HepG2 (cell line): ENCODE measurements at regions not wholly inside any gene's neighbourhood (a gene's known extent, or its start where the extent isn't known, plus 50 kb on each side); places are given as distances from the start of the nearest gene placed in this dataset.

ENCODE experiments used
- ATAC-seq: fragments of 200-7000 bp; cut with Tn5 transposase; 3 replicates; pipeline ENCODE4 v1.9.1; 2020; ENCODE audit warnings: mild to moderate bottlenecking, moderate library complexity
- BruUV-seq: library from RNA; stranded (reverse); fragments of 400-500 nt; replicated peaks from 2 replicates; lab custom pipeline; 2021; lab: Mats Ljungman, UMichigan
- CTCF ChIA-PET: fragments of 300-600 bp; formaldehyde crosslinking; extraction: SDS; loops from one replicate; lab custom pipeline; 2021; ENCODE audit warnings: low total read pairs, inconsistent platforms, low intra/inter-chr PET ratio; lab: Yijun Ruan, JAX
- POLR2A ChIA-PET: fragments of 350-600 bp; sonication (Branson Sonifier 250); formaldehyde crosslinking; loops from one replicate; lab custom pipeline; 2020; ENCODE audit warnings: antibody characterized with exemption, inconsistent platforms; lab: Yijun Ruan, JAX
- DNase-seq: peaks from one replicate; pipeline ENCODE4 v3.0.0-alpha.2; 2015; ENCODE audit warnings: low spot score
- FAIRE-seq: peaks from 3 replicates; lab custom pipeline; 2011; peaks lifted over from hg19 to GRCh38; lab: Jason Lieb, UNC
- H2AFZ ChIP-seq: one replicate; pipeline ENCODE4 v1.6.1; 2011; ENCODE audit warnings: low read length, inconsistent platforms
- H3K27ac ChIP-seq: fragments of 300-600 bp; 3 replicates; pipeline ENCODE4 v1.8.0; 2011; ENCODE audit warnings: mixed run types, mild to moderate bottlenecking, mixed read lengths, low read length, inconsistent platforms; ENCODE audit not compliant: insufficient read depth; ENCODE audit errors: extremely low read length
- H3K27me3 ChIP-seq, 2 experiments: fragments of 200-600 bp in 1 of 2; 2 replicates in 1 of 2; 3 replicates in 1 of 2; pipeline versions ENCODE4 v1.6.0 to v1.8.0; 2011; ENCODE audit warnings: low read length in 2 of 2, mild to moderate bottlenecking in 2 of 2, moderate library complexity in 2 of 2, inconsistent platforms in 1 of 2; ENCODE audit not compliant: insufficient read depth in 2 of 2, control insufficient read depth in 1 of 2
- H3K36me3 ChIP-seq, 2 experiments: fragments of 200-600 bp in 1 of 2; replicated peaks in 1 of 2; 2 replicates in 1 of 2; 3 replicates in 1 of 2; pipeline versions ENCODE4 v1.5.1 to v1.8.0; 2011; ENCODE audit warnings: low read length in 2 of 2, inconsistent platforms in 1 of 2; ENCODE audit not compliant: insufficient read depth in 2 of 2, control insufficient read depth in 1 of 2
- H3K4me1 ChIP-seq: 2 replicates; pipeline ENCODE4 v1.5.1; 2012; ENCODE audit warnings: low read length, inconsistent platforms; ENCODE audit not compliant: insufficient read depth
- H3K4me2 ChIP-seq: 2 replicates; pipeline ENCODE4 v1.6.0; 2011; ENCODE audit warnings: low read depth, low read length, inconsistent platforms
- H3K4me3 ChIP-seq, 3 experiments: fragments of 200-600 bp in 1 of 3; sonication (generic), shearing (Covaris generic) in 1 of 3; replicated peaks in 1 of 3; 2 replicates each; pipeline ENCODE4 v1.5.1; 2011 to 2016; ENCODE audit warnings: low read length in 3 of 3, inconsistent platforms in 2 of 3, low read depth in 2 of 3, mild to moderate bottlenecking in 2 of 3, control low read depth in 1 of 3, mixed read lengths in 1 of 3; ENCODE audit not compliant: insufficient read depth in 1 of 3
- H3K79me2 ChIP-seq: one replicate; pipeline ENCODE4 v1.6.1; 2011; ENCODE audit warnings: low read length, inconsistent platforms; ENCODE audit not compliant: insufficient read depth
- H3K9ac ChIP-seq: 2 replicates; pipeline ENCODE4 v1.6.0; 2011; ENCODE audit warnings: mild to moderate bottlenecking, low read depth, low read length, inconsistent platforms; ENCODE audit not compliant: insufficient read depth
- H3K9me3 ChIP-seq: 2 replicates; pipeline ENCODE4 v1.5.1; 2012; ENCODE audit warnings: mild to moderate bottlenecking, low read length
- H4K20me1 ChIP-seq: 2 replicates; pipeline ENCODE4 v1.6.0; 2011; ENCODE audit warnings: inconsistent platforms, mild to moderate bottlenecking, low read length, moderate library complexity; ENCODE audit not compliant: insufficient read depth
- ARID5B ChIP-seq: IDR thresholded peaks from 2 replicates; pipeline ENCODE4 v1.4.0; 2020; ENCODE audit warnings: mild to moderate bottlenecking, missing genetic modification reagents
- ATF5 ChIP-seq: sonication (generic); formaldehyde crosslinking; IDR thresholded peaks from 2 replicates; pipeline ENCODE4 v1.4.0; 2020; ENCODE audit warnings: mild to moderate bottlenecking, low read depth, missing genetic modification reagents
- CEBPZ ChIP-seq: IDR thresholded peaks from 2 replicates; pipeline ENCODE4 v1.6.1; 2012; ENCODE audit warnings: low read length, improper control_type of control experiment
- HMG20A ChIP-seq: IDR thresholded peaks from 2 replicates; pipeline ENCODE4 v1.6.1; 2016; ENCODE audit warnings: borderline replicate concordance
- KLF6 ChIP-seq: IDR thresholded peaks from 2 replicates; pipeline ENCODE4 v1.8.0; 2016; ENCODE audit warnings: missing biosample characterization, missing genetic modification reagents
- MED1 ChIP-seq: sonication (generic); formaldehyde crosslinking; IDR thresholded peaks from 2 replicates; pipeline ENCODE4 v1.4.0; 2020; ENCODE audit warnings: missing genetic modification reagents
- MYNN ChIP-seq: sonication (generic); formaldehyde crosslinking; IDR thresholded peaks from 2 replicates; pipeline ENCODE4 v1.4.0; 2020; ENCODE audit warnings: mild to moderate bottlenecking, low read depth, missing genetic modification reagents
- NFIB ChIP-seq: sonication (generic); formaldehyde crosslinking; IDR thresholded peaks from 2 replicates; pipeline ENCODE4 v1.9.0; 2021; ENCODE audit warnings: missing genetic modification reagents, mild to moderate bottlenecking, borderline replicate concordance
- PHF21A ChIP-seq: sonication (generic); formaldehyde crosslinking; IDR thresholded peaks from 2 replicates; pipeline ENCODE4 v1.5.0; 2020; ENCODE audit warnings: mild to moderate bottlenecking, missing genetic modification reagents
- PHF5A ChIP-seq: IDR thresholded peaks from one replicate; pipeline ENCODE4 v1.6.1; 2018; ENCODE audit warnings: low read depth, missing genetic modification reagents; ENCODE audit not compliant: unreplicated experiment
- RELA ChIP-seq: sonication (generic); formaldehyde crosslinking; IDR thresholded peaks from 2 replicates; pipeline ENCODE4 v1.4.0; 2020; ENCODE audit warnings: missing genetic modification reagents
- TBP ChIP-seq: sonication (generic); formaldehyde crosslinking; IDR thresholded peaks from 2 replicates; pipeline ENCODE4 v1.5.0; 2020; ENCODE audit warnings: missing genetic modification reagents
- ZKSCAN8 ChIP-seq: IDR thresholded peaks from 2 replicates; pipeline ENCODE4 v1.6.1; 2016; ENCODE audit warnings: borderline replicate concordance, missing genetic modification reagents, missing compliant biosample characterization
- ZNF451 ChIP-seq: sonication (generic); formaldehyde crosslinking; IDR thresholded peaks from 2 replicates; pipeline ENCODE4 v1.5.0; 2020; ENCODE audit warnings: mild to moderate bottlenecking, missing genetic modification reagents
- ZNF615 ChIP-seq: sonication (generic); formaldehyde crosslinking; IDR thresholded peaks from 2 replicates; pipeline ENCODE4 v1.5.0; 2020; ENCODE audit warnings: mild to moderate bottlenecking, missing genetic modification reagents, borderline replicate concordance
- ZNF83 ChIP-seq: sonication (generic); formaldehyde crosslinking; IDR thresholded peaks from 2 replicates; pipeline ENCODE4 v1.4.0; 2020; ENCODE audit warnings: missing genetic modification reagents, mild to moderate bottlenecking, borderline replicate concordance
- WGBS: methylation state at CpG from one replicate; pipeline ENCODE4 v1.1.6; 2017; ENCODE audit warnings: low lambda C conversion rate; 5-methylcytosine and 5-hydroxymethylcytosine counted together
- in situ Hi-C: cut with HindIII; loops from 2 replicates; pipeline ENCODE4 v1.10.0; 2017; ENCODE audit warnings: low pct_unique_long_range_greater_than_20kb; ENCODE audit not compliant: extremely low pct_ligation_motif_present
- intact Hi-C: fragments of 100-400 bp; cut with micrococcal nuclease; formaldehyde crosslinking; loops from one replicate; pipeline ENCODE4 v1.10.0; 2022; ENCODE audit not compliant: unreplicated experiment
- TF ChIP-seq, protein P1 (sequence below): IDR thresholded peaks from 2 replicates; pipeline ENCODE4 v1.6.1; 2016; ENCODE audit warnings: mild to moderate bottlenecking, missing biosample characterization, missing genetic modification reagents

DNA sequence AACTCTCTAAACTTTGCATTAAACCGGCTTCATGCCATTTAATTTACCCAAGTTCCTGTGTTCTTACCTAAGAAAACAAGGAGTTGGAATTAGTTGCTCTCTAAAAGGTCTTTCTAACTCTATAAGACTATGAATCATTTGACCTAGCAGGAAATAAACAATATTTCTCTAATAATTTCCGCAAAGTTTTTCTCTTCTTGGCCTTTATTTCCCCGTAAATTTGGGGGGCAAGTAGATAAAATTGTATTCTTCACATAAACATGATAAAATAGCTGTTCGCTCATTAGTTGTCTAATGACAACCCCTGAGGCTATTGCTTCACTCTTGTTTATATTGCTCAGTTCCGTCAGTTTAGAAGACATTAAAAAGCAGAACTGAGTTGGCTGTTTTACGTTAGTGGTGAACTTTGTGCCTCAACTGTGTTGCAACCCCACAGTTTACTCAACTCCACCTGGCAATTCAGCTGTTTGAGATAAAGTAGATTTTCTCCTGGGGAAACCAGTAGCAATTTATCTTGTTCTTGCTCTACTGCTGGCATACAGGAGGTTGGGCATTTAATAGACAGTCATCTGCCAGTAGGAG, 74.7 kb downstream of the BTG1 start:
- Histone ChIP-seq H3K36me3 (no peaks in the 10 kb centered on the region), H3K27me3 (no peaks in the 10 kb centered on the region), H3K27ac (peak overlapping the region; percentile 96), H3K9ac (peak overlapping the region; percentile 79), H3K4me1 (peaks cover 51% of the 10 kb centered on the region), H3K4me3 (peak overlapping the region in 2 of 3 experiments; percentile 51 to 58; a peak in 3 of 6 replicates), H3K9me3 (no peaks in the 10 kb centered on the region), H4K20me1 (no peaks in the 10 kb centered on the region), H3K79me2 (no peaks in the 10 kb centered on the region), H3K4me2 (peak overlapping the region; percentile 86), H2AFZ (no peak overlapping the region)
- POLR2A ChIA-PET: interaction anchor here (1.2 to 3.5 kb wide), 4 partner anchors 17 to 74 kb away, joined by 3 to 73 read pairs (median 8); partner anchors contain the start of gene BTG1
- WGBS: 1% methylated on average over 6 of the region's 6 CpGs
- intact Hi-C loops (loop anchor here (1.0 to 2.0 kb wide), 2 partner anchors 66 to 73 kb away; no protein-coding TSS in a partner anchor), in situ Hi-C loops (no loop called here)
- peak; percentile 90 for DNase-seq
- BruUV-seq: no TSS peak
- FAIRE-seq: peak; percentile 92
- ATAC-seq: peak; percentile 82
- CTCF ChIA-PET: no interaction called here
- TF ChIP-seq ZKSCAN8 (CRISPR knock-in tag): peak; percentile 83; the same call in 1 of the 2 replicates
- TF ChIP-seq MED1 (CRISPR knock-in tag): peak; percentile 92
- no peak for TF ChIP-seq ZNF451 (CRISPR knock-in tag)
- no peak for TF ChIP-seq TBP (CRISPR knock-in tag)
- TF ChIP-seq KLF6 (CRISPR knock-in tag): peak; percentile 63; the same call in 1 of the 2 replicates
- TF ChIP-seq MYNN (CRISPR knock-in tag): no peak
- TF ChIP-seq, protein P1, sequence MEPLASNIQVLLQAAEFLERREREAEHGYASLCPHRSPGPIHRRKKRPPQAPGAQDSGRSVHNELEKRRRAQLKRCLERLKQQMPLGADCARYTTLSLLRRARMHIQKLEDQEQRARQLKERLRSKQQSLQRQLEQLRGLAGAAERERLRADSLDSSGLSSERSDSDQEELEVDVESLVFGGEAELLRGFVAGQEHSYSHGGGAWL (CRISPR knock-in tag): no peak
- TF ChIP-seq HMG20A (CRISPR knock-in tag): peak; percentile 96
- TF ChIP-seq ATF5 (CRISPR knock-in tag): no peak
- no peak for TF ChIP-seq ZNF615 (CRISPR knock-in tag)
- TF ChIP-seq PHF21A: peak; percentile 85
- peak; percentile 91 for TF ChIP-seq PHF5A (CRISPR knock-in tag)
- peak; percentile 97 for TF ChIP-seq ARID5B (CRISPR knock-in tag)
- TF ChIP-seq CEBPZ: no peak
- TF ChIP-seq RELA (CRISPR knock-in tag): no peak
- no peak for TF ChIP-seq NFIB (CRISPR knock-in tag)
- no peak for TF ChIP-seq ZNF83 (CRISPR knock-in tag)
